ENCODE measurements at regions not wholly inside any gene's neighbourhood (a gene's known extent, or its start where the extent isn't known, plus 50 kb on each side); places are given as distances from the start of the nearest gene placed in this dataset.

DNA sequence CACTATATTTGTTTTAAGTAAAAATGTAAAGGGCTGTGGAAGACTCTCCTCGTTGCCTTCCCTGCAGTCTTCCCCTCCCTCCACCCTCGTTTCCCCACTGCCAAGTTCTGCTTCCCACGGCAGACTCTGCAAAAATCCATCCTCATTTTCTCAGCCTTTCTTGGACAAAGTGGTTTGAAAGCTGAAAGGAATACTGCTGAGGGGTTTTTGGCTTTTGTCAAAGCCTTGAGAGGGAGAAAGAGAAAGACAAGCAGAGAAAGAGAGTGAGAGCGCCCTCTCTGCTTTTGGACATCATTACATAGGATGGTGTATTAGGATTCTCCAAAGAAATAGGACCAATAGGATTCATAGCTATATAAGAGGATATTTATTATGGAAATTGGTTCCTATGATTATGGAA lies 455.9 kb upstream of the SOX11 start:
- DNase-seq (ENCODE audit: low spot score) = no peak

DNA sequence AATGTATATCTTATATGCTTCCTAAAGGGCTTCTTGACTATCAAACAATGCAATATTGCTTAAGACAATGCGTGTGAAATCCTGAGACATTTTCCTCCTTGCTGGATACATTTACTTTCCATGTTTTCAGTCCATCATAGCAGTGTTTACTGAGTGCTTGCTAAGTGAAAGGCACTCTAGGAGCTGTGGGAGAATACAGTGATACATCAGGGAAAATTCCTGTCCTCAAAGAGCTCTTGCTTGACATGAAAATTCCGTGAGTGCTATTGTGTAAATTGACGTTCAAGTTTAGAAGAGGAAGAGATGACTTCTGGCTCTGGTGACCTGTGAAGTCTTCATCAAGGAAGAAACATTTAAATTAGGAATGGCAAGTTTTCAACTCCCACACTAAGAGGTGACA lies 449.4 kb upstream of the SOX11 start:
- no peak for DNase-seq (ENCODE audit: low spot score)

DNA sequence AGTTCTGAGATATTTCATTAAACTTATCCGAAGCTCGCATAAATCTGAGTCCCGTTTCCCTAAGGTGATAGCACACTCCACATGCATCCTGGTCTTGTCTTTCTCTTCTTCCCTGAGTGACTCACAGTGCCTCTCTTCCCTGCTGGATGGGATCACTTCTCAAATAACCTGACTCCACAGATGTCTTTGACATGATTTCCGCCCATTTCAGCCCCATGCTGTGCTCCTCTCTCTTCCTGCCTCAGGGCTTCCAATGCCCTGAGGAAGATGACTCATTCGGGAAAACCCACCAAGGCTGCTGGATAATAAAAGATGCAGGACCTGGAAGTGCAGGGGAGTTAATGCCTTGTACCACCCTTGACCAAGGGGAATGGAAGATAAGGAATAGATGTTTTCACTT lies 441.7 kb upstream of the SOX11 start:
- DNase-seq (ENCODE audit: low spot score) = no peak

DNA sequence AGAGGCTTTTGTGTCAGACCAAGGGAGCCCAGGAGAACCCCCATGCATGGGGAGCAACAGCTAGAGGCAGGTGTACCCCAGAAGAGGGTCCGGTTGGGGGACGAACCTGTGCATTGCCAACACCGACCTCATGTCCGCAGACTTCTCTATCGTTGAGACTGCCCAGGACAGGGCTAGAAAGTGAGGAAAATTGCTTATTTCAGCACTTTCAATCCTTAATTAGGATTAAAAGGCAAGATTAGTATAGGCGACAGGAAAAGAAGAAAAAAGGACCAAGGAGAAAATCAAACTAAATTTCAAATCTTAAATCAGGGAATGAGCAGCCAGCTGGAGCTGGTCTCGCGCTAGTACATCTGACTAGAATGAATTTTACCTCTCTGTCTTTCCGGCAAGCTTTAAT lies 438.9 kb upstream of the SOX11 start:
- DNase-seq (ENCODE audit: low spot score) = no peak

DNA sequence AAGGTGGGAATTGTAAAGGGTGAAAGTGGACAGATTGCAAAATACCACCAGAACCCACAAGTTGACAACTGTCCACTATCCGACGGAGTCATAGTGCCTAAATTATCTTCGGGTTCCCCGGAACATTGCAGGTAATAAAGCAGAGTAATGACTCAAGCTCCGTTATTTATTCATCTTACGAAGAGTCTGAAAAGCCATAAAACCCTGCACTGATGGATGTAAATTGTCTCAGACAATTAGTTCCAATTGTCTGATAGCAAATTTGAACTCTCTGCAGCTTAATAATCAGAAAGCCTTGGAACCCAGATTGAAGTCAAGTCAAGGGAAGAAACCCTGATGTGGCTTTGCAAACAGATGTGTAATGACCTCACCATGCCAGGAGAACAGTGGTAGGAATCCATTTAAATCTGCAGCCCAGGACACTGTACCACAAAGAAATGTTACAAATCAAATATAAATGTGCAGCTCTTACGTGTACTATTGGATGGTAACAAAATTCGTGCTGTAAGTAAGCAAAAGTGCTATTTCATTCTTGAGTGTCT lies 437.3 kb upstream of the SOX11 start:
- DNase-seq (ENCODE audit: low spot score) = no peak

DNA sequence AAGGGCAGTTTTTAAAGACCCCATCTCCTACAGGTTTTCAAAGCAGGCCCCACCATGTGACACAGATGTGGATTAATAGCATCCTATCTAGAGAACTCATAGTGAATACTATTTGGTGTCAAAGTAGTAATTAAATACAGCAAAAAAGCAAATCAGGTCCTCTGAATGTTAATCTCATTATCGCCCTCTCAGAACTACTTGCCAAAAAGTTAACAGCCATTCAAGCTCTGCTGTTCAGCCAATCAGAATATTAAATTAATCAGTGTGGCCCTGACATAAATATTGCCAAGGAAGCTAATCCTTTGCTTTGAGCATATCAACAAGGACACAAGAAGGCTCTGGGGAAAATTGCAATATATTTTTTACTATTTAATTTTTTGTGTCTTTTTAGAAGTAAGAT lies 428.9 kb upstream of the SOX11 start:
- DNase-seq (ENCODE audit: low spot score) = no peak

DNA sequence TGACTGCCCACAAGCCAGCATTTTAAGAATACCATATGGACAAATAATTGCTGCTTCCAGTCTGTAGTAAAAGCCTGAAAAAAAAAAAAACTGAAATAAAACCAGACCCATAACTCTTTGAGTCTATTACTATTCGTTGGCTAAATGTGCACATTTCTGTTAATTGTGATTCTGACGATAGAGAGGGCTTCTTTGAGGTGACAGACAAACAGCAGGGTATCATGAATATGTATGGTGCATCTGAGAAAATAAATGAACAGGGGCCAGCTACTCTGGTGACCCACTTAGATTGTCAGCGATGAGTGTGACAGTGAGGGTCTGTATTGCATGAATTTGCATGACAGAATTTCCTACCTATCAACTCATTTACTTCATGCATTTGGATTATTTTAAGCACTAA lies 427.8 kb upstream of the SOX11 start:
- DNase-seq (ENCODE audit: low spot score) = no peak

DNA sequence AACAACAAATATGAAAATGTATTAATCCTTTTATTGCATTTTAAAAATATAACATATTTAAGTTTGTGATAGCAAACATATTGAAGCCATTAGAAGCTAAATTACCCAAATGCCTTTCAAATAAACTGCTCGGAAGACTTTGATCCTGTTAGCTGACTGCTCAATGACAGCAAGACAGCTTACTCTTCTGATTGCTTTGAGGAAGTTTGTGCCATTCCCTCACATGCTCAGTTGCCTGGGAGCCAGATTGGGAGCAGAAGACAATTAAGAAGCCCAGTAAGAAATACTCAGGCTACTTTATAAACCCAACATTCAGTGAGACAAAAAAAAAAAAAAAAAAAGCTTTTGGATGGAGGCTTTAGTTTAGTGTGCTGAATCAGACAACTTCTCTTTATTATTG lies 407.1 kb upstream of the SOX11 start:
- DNase-seq (ENCODE audit: low spot score) = no peak

DNA sequence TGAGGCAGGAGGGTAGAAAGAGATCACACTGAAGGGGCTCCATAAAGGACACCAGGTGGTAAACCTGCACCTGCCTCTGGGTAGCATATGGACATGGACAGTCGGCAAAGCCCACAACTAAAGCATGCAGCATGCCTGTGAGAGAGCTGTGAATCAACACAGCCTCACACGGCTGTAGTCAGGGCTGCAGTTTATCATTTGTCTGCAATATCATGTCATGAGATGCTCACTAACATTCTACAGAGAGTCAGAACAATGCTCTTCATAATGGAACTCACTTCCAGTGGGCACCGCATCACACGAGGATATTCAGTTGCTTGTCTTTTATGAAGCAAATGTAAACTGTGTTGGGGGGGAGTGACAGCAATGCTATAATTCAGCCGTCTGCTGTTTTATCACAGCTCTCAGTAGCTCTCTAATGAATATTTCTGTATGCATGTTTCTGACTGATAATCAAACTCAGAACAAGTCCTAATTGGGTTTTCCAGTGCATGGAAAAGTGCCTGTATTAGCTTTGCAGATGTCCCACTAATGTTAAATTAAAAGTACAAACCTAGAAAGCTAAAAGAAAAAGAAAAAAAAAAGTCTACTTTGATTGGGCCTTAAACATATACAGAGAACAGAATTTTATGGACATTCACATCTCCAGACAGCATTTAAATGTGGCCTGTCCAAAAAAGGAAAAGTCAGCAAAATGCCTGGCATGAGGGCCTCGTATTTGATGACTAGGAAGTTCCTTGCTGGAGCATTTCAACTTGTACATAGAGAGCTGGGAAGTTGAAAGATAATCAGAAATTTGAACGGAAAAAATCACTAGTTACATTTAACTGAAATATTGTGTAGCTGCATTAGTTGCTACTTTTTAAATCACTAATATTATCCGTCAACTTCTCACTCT lies 406.1 kb upstream of the SOX11 start:
- no peak for DNase-seq (ENCODE audit: low spot score)

DNA sequence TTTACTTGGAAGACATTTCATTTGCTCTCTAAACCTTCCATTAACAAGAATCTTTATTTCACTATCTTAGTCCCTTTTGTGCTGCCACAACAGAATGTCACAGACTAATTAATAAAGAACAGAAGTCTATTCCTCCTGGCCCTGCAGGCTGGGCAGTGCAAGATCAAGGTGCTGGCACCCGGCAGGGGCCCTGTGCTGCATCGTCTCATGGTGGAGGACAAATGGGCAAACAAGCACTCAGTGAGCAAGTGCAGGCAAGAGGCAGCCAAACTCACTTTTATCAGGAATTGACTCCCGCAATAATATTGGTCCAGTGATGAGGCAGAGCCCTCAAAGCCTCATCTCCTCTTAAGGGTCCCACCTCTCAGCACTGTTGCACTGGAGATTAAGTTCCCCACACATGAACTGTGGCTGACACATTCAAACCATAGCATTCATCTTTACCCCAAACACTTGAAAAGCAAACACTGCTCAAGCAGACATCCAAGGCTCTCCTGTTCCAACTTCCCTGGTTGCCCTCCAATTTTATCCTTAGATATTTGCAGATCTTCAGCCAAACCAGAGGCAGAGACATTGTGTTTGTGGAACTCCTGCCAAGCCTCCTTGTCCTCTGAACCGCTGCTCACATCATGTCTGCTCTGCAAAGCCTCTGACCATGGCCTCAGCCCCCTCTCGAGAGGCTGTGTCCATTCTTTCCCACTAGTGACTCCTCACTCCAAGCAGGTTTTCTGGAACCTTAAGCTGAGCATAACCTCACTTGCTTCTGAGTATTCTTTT lies 404.4 kb upstream of the SOX11 start:
- DNase-seq (ENCODE audit: low spot score) = no peak

DNA sequence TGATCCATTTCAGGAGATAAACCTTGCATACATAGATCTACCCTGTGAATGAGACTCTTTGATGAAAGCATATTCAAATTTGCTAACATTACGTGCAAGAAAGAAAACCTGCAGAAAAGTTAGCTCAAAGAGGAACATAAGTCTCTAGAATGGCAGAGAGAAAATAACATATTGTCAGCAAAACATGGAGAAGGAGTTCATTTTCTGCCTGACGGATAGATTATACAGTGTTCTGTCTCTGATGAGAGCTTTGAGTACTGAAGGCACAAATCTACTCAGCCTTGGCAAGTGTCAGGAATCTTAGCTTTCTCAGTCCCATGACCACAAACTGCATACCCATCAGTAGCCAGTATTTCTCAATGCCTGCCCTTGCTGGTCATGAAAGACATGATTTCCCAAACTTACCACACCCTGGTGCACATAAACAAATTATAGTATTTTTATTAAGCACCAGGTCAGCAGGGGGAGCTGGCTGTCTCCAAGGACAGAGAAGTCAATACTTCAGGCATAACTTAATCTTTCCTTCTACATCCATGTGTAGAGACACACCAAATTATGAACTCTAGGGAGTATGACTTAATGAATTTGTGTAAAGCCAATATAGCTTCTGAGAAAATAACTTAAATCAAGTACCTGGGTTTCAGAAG lies 401.2 kb upstream of the SOX11 start:
- no peak for DNase-seq (ENCODE audit: low spot score)

DNA sequence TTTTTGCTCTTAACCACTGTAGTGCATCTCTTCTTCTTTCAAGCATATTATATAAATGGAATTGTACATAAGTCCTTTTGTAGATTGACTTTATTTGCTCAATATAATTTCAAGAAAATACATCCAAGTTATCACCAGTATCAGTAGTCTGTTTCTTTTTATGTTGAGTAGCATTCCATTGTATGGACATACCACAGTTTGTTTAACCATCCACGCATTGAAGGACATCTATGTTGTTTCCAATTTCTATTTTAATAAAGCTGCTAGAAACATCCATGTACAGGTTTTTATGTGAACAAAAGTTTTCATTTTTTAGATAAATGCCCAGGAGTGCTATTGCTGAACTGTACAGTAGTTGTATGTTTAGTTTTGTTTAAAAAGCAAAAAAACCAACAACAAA lies 387.5 kb upstream of the SOX11 start:
- no peak for DNase-seq (ENCODE audit: low spot score)

DNA sequence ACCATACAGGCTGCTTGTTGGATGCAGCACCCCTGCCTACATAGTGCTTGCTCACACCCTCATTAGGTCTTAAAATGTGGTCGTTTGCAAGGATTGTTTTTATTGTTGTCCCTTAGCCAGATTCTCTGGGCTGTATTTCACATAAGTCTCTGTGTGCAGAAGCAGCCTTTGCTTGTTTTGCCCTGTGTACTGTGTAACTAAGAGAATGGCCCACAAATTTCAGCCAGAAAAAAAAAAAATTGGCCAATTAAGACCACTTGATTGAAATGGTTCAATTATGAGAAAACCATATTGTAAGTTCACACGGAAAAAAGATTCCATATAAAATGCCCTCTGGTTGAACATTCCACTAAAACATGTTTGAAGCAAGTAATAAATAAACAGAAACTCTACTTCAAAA lies 377.1 kb upstream of the SOX11 start:
- no peak for DNase-seq (ENCODE audit: low spot score)

DNA sequence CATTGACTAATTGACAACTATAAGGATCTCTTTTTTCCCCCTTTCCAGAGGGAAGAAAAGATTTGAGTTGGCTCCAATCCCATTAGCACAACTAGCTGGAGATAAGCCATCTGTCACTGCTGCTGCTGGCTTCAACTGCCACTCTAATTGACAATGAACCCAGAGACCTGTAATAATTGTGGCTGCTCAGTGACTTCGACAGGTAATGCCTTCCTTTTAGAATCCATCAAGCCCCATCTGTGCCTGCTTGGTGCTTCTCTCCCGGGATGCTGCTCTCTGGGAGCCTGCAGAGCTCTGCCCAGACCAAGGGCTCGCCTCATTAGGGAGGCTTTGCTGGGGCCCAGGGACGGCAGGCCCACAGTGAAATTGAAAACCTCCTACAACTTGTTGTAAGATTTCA lies 376.7 kb upstream of the SOX11 start:
- no peak for DNase-seq (ENCODE audit: low spot score)

DNA sequence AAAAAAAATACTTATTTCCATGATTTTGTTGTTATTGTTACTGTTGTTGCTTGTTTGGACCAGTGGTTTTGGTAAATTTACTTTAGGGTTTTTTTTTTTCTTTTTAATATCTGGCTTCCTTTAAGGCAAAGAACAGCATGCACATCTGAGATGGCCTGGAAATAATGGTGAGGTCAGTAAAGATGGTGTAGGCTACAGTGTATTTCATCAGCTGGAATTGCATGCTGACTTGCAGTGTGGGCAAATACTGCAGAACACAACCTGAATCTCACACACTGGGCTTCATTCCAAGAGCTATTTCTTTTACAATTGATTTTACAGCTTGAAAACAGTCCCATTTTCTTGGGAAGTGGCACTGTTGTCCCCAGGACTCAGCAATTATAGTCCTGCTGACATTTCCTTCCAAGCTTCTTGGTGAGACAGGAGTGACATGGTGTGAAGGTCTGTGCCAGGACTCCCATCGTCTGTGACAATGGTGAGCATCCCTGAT lies 376.1 kb upstream of the SOX11 start:
- no peak for DNase-seq (ENCODE audit: low spot score)

DNA sequence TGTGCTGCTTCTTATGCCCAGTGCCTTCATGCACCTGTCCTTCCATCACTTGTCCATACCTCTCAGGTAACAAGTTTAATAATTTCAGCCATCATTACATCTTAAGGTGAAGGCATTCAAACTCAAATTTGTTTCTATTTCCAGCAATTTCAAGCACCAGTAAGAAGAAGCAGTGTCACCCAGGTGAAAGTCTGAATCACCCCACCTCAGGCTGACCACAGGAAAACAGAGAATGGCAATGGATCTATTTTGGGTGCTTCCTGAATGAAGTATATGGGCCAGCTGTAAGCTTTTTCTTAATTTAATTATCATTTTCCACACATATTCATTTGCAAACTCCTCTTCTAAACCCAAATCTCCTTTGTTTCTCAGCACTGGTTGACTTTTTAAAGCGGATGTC lies 372.7 kb upstream of the SOX11 start:
- no peak for DNase-seq (ENCODE audit: low spot score)

DNA sequence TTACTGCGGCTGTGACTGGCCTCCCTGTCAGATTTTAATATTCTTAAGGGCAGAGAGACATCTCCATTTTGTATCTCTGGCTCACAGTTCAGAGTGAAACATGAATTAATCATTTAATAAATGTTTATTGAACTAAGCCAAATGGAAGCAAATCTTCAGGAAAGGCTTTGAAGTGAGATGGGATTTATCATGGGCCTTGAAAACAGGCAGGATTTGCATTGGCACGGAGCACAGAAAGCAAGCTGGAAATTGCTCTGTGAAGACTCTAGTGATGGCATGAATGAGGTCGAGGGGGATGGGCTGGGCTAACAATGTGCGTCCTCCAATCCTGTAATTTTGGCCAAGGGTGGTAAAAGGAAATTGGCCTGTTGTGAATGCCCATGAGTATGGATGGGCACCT lies 369.8 kb upstream of the SOX11 start:
- no peak for DNase-seq (ENCODE audit: low spot score)

DNA sequence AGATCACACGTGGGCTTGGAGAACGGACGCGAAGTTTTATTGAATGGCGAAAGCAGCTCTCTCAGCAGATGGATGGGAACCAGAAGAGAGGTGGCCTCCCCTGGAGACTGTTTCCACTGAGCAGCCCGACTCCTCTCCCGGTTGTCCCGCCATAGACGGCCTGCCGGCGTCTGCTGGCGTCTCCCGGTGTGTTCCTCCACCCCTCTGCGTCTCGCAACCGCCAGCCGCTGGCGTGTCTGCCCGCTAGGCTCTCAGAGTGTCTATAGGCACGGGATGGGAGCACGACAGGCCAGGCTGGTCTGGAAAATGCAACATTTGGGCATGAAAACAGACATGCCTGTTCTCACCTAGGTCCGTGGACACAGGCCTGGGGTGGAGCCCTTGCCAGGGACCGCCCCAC lies 366.7 kb upstream of the SOX11 start:
- no peak for DNase-seq (ENCODE audit: low spot score)

DNA sequence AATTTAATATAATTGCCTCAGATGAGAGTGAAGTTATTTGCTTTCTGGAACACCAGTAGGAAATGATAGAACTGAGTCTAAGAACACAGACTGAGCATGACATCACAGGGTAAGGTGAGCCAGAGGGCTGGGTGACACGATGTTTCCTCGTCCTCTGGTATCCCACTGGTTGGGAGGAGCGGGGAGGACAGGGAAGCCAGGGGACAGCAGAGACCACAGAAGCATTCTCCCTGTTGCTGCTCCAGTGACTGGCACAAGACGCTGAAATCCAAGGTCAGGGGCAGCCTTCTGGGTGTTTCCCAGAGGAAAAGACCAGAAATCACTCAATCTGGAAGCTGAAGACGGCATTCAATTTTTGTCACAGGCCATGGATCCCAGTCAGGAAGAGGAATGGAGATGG lies 363.4 kb upstream of the SOX11 start:
- DNase-seq (ENCODE audit: low spot score) = no peak

DNA sequence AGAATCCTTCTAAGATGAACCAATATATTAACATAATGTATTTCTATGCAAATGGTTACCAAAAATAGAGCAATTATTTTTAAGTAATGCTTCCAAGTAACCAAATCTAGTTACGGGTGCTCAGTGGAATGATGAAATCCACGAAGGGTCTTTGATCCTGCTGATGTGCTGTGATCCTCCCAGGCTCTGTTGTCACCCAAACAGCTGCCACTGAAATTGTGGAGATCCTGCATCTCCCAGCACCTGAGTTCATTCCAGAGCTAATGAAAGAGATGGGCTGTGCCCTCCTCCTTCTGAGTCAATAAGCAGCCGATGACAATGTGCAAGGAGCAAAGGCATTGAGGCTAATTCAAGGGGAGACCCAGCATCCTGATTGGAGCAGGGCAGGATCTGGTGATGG lies 362.4 kb upstream of the SOX11 start:
- no peak for DNase-seq (ENCODE audit: low spot score)

DNA sequence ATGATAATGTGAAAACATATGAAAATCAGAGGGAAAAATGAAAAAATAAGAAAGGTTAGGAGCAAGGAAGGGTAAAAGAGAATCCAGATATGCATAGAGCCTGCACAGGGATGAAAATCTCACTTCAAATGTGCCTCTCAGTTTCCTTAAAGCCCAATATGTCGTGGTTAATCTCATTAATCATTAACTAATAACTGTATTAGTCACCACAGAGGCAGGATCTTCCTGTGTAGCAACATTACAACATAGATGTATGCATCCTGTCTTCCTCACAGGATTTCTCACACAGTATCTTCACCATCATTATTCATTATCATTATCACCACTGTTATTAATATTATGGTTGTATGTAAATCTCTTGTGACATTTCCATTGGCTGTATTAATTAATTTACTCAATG lies 361.2 kb upstream of the SOX11 start:
- DNase-seq (ENCODE audit: low spot score) = no peak

DNA sequence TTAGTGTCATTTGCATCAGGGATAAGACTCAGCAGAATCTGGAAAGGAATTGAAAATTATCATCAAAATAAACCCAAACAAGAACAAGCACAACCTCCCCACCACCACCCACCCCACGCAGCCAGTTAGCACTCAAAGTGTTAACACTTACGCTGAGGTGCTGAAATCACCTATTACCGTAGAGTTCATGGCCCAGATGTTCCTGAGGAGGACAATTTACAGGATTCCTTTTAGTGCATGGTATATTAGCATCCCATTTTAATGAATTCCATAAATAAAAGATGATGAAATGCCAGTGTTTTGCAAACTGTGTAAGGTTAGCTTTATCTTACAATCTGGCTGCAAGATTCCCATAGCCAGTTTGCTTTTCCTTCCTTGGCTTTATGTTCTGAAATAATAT lies 359.3 kb upstream of the SOX11 start:
- no peak for DNase-seq (ENCODE audit: low spot score)

DNA sequence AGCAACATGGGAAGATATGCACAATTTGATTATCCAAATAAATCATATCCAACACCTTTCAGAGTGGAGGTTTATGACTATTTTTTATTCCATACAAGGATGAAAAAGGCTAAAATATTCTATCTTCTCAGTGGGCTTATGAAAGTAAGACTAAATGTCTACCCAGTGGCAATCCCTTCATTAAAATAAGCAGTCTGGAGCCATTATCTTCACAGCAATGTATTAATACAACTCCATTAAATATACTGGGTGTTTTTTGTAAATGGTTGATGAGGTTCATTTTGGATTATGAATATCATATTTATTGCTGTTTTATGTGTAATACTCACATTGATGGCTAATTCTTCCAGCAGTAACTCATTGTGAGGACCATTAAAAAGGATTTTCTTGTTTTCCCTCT lies 352.7 kb upstream of the SOX11 start:
- DNase-seq (ENCODE audit: low spot score) = no peak
